ENCODE measurements at regions not wholly inside any gene's neighbourhood (a gene's known extent, or its start where the extent isn't known, plus 50 kb on each side); places are given as distances from the start of the nearest gene placed in this dataset.

DNA sequence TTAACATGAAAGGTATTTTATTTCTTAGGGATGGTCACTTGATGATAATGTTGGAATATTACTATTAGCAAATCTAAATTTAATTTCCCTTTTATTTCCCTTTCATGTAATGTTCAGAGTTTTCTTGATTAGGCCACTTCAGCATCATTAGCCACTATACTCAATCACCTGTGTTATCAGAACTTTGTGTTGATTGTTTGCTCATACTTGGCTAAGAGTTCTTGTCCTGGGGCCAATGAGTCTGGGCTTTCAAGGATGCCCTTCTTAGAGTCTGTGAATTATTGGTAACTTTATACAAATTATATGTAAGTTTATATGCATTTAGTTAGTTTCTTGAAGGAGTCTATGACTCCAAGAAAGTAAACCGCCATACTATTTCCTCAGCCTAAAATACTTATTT is 408.0 kb upstream of the DDX18 start:
- TF ChIP-seq, protein P1, sequence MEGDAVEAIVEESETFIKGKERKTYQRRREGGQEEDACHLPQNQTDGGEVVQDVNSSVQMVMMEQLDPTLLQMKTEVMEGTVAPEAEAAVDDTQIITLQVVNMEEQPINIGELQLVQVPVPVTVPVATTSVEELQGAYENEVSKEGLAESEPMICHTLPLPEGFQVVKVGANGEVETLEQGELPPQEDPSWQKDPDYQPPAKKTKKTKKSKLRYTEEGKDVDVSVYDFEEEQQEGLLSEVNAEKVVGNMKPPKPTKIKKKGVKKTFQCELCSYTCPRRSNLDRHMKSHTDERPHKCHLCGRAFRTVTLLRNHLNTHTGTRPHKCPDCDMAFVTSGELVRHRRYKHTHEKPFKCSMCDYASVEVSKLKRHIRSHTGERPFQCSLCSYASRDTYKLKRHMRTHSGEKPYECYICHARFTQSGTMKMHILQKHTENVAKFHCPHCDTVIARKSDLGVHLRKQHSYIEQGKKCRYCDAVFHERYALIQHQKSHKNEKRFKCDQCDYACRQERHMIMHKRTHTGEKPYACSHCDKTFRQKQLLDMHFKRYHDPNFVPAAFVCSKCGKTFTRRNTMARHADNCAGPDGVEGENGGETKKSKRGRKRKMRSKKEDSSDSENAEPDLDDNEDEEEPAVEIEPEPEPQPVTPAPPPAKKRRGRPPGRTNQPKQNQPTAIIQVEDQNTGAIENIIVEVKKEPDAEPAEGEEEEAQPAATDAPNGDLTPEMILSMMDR (IDR thresholded peaks at IDR 0.05), result no peak
- TF ChIP-seq POLR2A (IDR thresholded peaks at IDR 0.05), result no peak
